Upper lobe of left lung (tissue), 6 donors: ENCODE measurements at regions not wholly inside any gene's neighbourhood (a gene's known extent, or its start where the extent isn't known, plus 50 kb on each side); places are given as distances from the start of the nearest gene placed in this dataset.
A peak's percentile ranks its signal among the peaks of the same experiment; 100 is the strongest.

Source experiments
- ATAC-seq, 2 donors: fragments of 200-7000 bp; cut with Tn5 transposase; one replicate each; pipeline ENCODE4 v1.9.1; 2022; ENCODE audit warnings: mild to moderate bottlenecking in 2 of 2, moderate library complexity in 2 of 2; ENCODE audit not compliant: low FRiP score in 2 of 2
- DNase-seq, 2 donors: peaks; one replicate each; pipeline ENCODE4 v3.0.0-alpha.2; 2019 to 2020
- H3K27ac ChIP-seq, 4 donors: fragments of 200-600 bp; sonication (generic); one replicate each; pipeline ENCODE4 v1.5.1; 2016 to 2019
- H3K27me3 ChIP-seq, 4 donors: fragments of 200-600 bp; sonication (generic); one replicate each; pipeline ENCODE4 v1.5.1; 2017 to 2019
- H3K36me3 ChIP-seq, 4 donors: fragments of 200-600 bp; sonication (generic); one replicate each; pipeline ENCODE4 v1.5.1; 2016 to 2019
- H3K4me1 ChIP-seq, 4 donors: fragments of 200-600 bp; sonication (generic); one replicate each; pipeline ENCODE4 v1.5.1; 2018 to 2019
- H3K4me3 ChIP-seq, 4 donors: fragments of 200-600 bp; sonication (generic); one replicate each; pipeline ENCODE4 v1.5.1; 2017 to 2019; ENCODE audit warnings: mild to moderate bottlenecking in 2 of 4, moderate library complexity in 1 of 4
- H3K9me3 ChIP-seq, 4 donors: fragments of 200-600 bp; sonication (generic); one replicate each; pipeline ENCODE4 v1.5.1; 2018 to 2019
- CTCF ChIP-seq, 6 experiments: fragments of 450-650 bp in 4 of 6; fragments of 200-600 bp in 2 of 6; sonication (generic) in 2 of 6; IDR thresholded peaks; one replicate each; pipeline ENCODE4 v1.5.1; 2016 to 2019; ENCODE audit warnings: antibody characterized with exemption in 6 of 6
- EP300 ChIP-seq, 4 donors: sonication (generic); formaldehyde crosslinking; IDR thresholded peaks; one replicate each; pipeline ENCODE4 v1.5.1; 2017; ENCODE audit warnings: antibody characterized with exemption in 4 of 4, control low read depth in 2 of 4
- POLR2A ChIP-seq, 4 donors: fragments of 450-650 bp; IDR thresholded peaks; one replicate each; pipeline ENCODE4 v1.5.1; 2016 to 2017; ENCODE audit warnings: antibody characterized with exemption in 4 of 4, mild to moderate bottlenecking in 2 of 4
- POLR2AphosphoS5 ChIP-seq, 2 donors: sonication (generic); formaldehyde crosslinking; IDR thresholded peaks; one replicate each; pipeline ENCODE4 v1.5.1; 2017; ENCODE audit warnings: antibody characterized with exemption in 2 of 2
- WGBS, 2 donors: methylation state at CpG; one replicate each; pipeline ENCODE4 v1.1.5; 2017 to 2018; 5-methylcytosine and 5-hydroxymethylcytosine counted together
- donor health status: DM: no; HTN: no; CAD: no; lungs with moderate emphysema.
- donor health status: DM: no; HTN: yes; CAD: no; lungs with severe emphysema.

- Histone ChIP-seq H3K9me3 (no peaks in the 10 kb centered on the region), H3K36me3 (no peaks in the 10 kb centered on the region), H3K27me3 (no peaks in the 10 kb centered on the region), H3K4me3 (no peak overlapping the region), H3K4me1 (peaks cover 0 to 4% (median 0%) of the 10 kb centered on the region in 4 donors), H3K27ac (no peak overlapping the region)
- ATAC-seq = no peak
- TF ChIP-seq CTCF (IDR thresholded peaks at IDR 0.05) = no peak
- TF ChIP-seq POLR2A (IDR thresholded peaks at IDR 0.05) = no peak
- TF ChIP-seq POLR2AphosphoS5 (IDR thresholded peaks at IDR 0.05) = no peak
- no peak for TF ChIP-seq EP300 (IDR thresholded peaks at IDR 0.05)
- DNase-seq = no peak
These were observed 257.8 kb downstream of the ETV1 start for GRCh38 chr7:13731643-13732042.

GRCh38 chr7:13737563-13737962 is 251.9 kb downstream of the ETV1 start:
- Histone ChIP-seq H3K27me3 (no peaks in the 10 kb centered on the region), H3K4me1 (peaks cover 3 to 14% (median 11%) of the 10 kb centered on the region in 4 donors), H3K9me3 (no peaks in the 10 kb centered on the region), H3K27ac (peak overlapping the region in 2 of 4 donors; percentile 23 to 68), H3K36me3 (no peaks in the 10 kb centered on the region), H3K4me3 (no peak overlapping the region)
- no peak for TF ChIP-seq CTCF (IDR thresholded peaks at IDR 0.05)
- peak in 3 of 4 donors; percentile 38 to 92 (median 43) for TF ChIP-seq EP300 (IDR thresholded peaks at IDR 0.05)
- TF ChIP-seq POLR2A (IDR thresholded peaks at IDR 0.05) = no peak
- DNase-seq (no peak), ATAC-seq (peak; percentile 46 to 80)
- WGBS, 2 donors = 34 to 54% methylated on average over 2 of the region's 2 CpGs

GRCh38 chr7:13742126-13742525 is 247.3 kb downstream of the ETV1 start:
- H3K4me1 ChIP-seq = peaks cover 5 to 24% (median 16%) of the 10 kb centered on the region in 4 donors
- H3K36me3 ChIP-seq = no peaks in the 10 kb centered on the region
- peak in 1 of 4 donors; percentile 39 for TF ChIP-seq EP300 (IDR thresholded peaks at IDR 0.05)
- TF ChIP-seq POLR2A (IDR thresholded peaks at IDR 0.05) = no peak
- H3K27me3 ChIP-seq = no peaks in the 10 kb centered on the region
- H3K4me3 ChIP-seq = no peak overlapping the region
- no peaks in the 10 kb centered on the region for H3K9me3 ChIP-seq
- DNase-seq (peak in 1 of 2 donors; percentile 28), ATAC-seq (peak; percentile 53 to 83)
- H3K27ac ChIP-seq = peak overlapping the region; percentile 6 to 48 (median 16)
- WGBS, 2 donors = 53 to 54% methylated on average over 2 of the region's 2 CpGs

GRCh38 chr7:13742811-13743210 is 246.7 kb downstream of the ETV1 start:
- ATAC-seq = peak; percentile 69 to 78
- DNase-seq = peak in 1 of 2 donors; percentile 56
- TF ChIP-seq POLR2A (IDR thresholded peaks at IDR 0.05) (no peak), POLR2AphosphoS5 (IDR thresholded peaks at IDR 0.05) (no peak), EP300 (IDR thresholded peaks at IDR 0.05) (no peak), CTCF (IDR thresholded peaks at IDR 0.05) (peak in 4 of 6 experiments; percentile 14 to 65 (median 53))
- Histone ChIP-seq H3K36me3 (no peaks in the 10 kb centered on the region), H3K4me3 (no peak overlapping the region), H3K27ac (peak overlapping the region in 3 of 4 donors; percentile 0 to 48 (median 17)), H3K27me3 (no peaks in the 10 kb centered on the region), H3K4me1 (peaks cover 5 to 24% (median 16%) of the 10 kb centered on the region in 4 donors), H3K9me3 (no peaks in the 10 kb centered on the region)
- 7 to 15% methylated on average over 1 of the region's 1 CpG for WGBS, 2 donors

- no peaks in the 10 kb centered on the region for H3K9me3 ChIP-seq
- DNase-seq (no peak), ATAC-seq (no peak)
- peaks cover 5 to 24% (median 16%) of the 10 kb centered on the region in 4 donors for H3K4me1 ChIP-seq
- no peak overlapping the region for H3K4me3 ChIP-seq
- no peaks in the 10 kb centered on the region for H3K36me3 ChIP-seq
- TF ChIP-seq POLR2AphosphoS5 (IDR thresholded peaks at IDR 0.05) = no peak
- TF ChIP-seq POLR2A (IDR thresholded peaks at IDR 0.05) = no peak
- TF ChIP-seq EP300 (IDR thresholded peaks at IDR 0.05) = no peak
- TF ChIP-seq CTCF (IDR thresholded peaks at IDR 0.05) = no peak
- peak overlapping the region in 1 of 4 donors; percentile 28 for H3K27ac ChIP-seq
- no peaks in the 10 kb centered on the region for H3K27me3 ChIP-seq
- 39 to 45% methylated on average over 3 of the region's 3 CpGs for WGBS, 2 donors
These were observed 246.2 kb downstream of the ETV1 start for GRCh38 chr7:13743226-13743625.
